H1 (cell line): ENCODE measurements at regions not wholly inside any gene's neighbourhood (a gene's known extent, or its start where the extent isn't known, plus 50 kb on each side); places are given as distances from the start of the nearest gene placed in this dataset.

Experiments
- CTCF ChIA-PET: fragments of 300-600 bp; sonication (Branson Sonifier 250); formaldehyde crosslinking; loops from one replicate; lab custom pipeline; 2021; ENCODE audit not compliant: partially characterized antibody; lab: Charles Lee
- POLR2A ChIA-PET: fragments of 300-600 bp; sonication (Branson Sonifier 250); formaldehyde crosslinking; loops from one replicate; lab custom pipeline; 2021; ENCODE audit warnings: inconsistent platforms; ENCODE audit not compliant: partially characterized antibody; lab: Charles Lee
- DNase-seq, 2 experiments: peaks; one replicate each; pipeline versions ENCODE4 v3.0.0 to v3.0.0-alpha.2; 2010 to 2022; ENCODE audit warnings: low spot score in 2 of 2, low read depth in 1 of 2, mixed read lengths in 1 of 2
- FAIRE-seq: peaks from 2 replicates; lab custom pipeline; 2011; peaks lifted over from hg19 to GRCh38; lab: Jason Lieb, UNC
- H2AFZ ChIP-seq: 2 replicates; pipeline ENCODE4 v1.8.1; 2012; ENCODE audit warnings: low read length, inconsistent platforms
- H2AK5ac ChIP-seq: 2 replicates; pipeline ENCODE4 v1.6.1; 2013; ENCODE audit warnings: low read depth, low read length
- H2BK120ac ChIP-seq: replicated peaks from 2 replicates; pipeline ENCODE3; 2013; ENCODE audit warnings: low read depth, low read length, inconsistent platforms
- H2BK12ac ChIP-seq: 2 replicates; pipeline ENCODE4 v1.6.1; 2013; ENCODE audit warnings: low read depth, low read length
- H2BK15ac ChIP-seq: 2 replicates; pipeline ENCODE4 v1.6.1; 2013; ENCODE audit warnings: low read length
- H2BK20ac ChIP-seq: 2 replicates; pipeline ENCODE4 v1.6.1; 2013; ENCODE audit warnings: low read length
- H2BK5ac ChIP-seq: 2 replicates; pipeline ENCODE4 v1.6.1; 2013; ENCODE audit warnings: low read depth, low read length
- H3K14ac ChIP-seq: 2 replicates; pipeline ENCODE4 v1.6.1; 2013; ENCODE audit warnings: inconsistent platforms; ENCODE audit not compliant: insufficient read length
- H3K18ac ChIP-seq: 2 replicates; pipeline ENCODE4 v1.6.1; 2013; ENCODE audit warnings: low read length; ENCODE audit errors: extremely low read depth
- H3K23ac ChIP-seq: 2 replicates; pipeline ENCODE4 v1.6.1; 2013; ENCODE audit warnings: inconsistent platforms; ENCODE audit not compliant: insufficient read length
- H3K23me2 ChIP-seq: 2 replicates; pipeline ENCODE4 v1.6.1; 2013; ENCODE audit warnings: low read depth, low read length
- H3K27ac ChIP-seq: 2 replicates; pipeline ENCODE4 v1.6.1; 2011; ENCODE audit warnings: low read depth, low read length, inconsistent platforms
- H3K27me3 ChIP-seq, 4 experiments: replicated peaks in 1 of 4; 1 replicate in 1 of 4; 2 replicates in 3 of 4; pipeline versions ENCODE4 v1.6.1 to v1.8.1; 2011 to 2013; ENCODE audit warnings: low read length in 3 of 4, mild to moderate bottlenecking in 3 of 4, inconsistent platforms in 2 of 4, mixed read lengths in 2 of 4, moderate library complexity in 1 of 4; ENCODE audit not compliant: control insufficient read depth in 3 of 4, insufficient read depth in 3 of 4; ENCODE audit errors: extremely low read depth in 1 of 4
- H3K36me3 ChIP-seq, 4 experiments: 2 replicates each; pipeline versions ENCODE4 v1.6.1 to v1.8.1; 2011 to 2013; ENCODE audit warnings: mild to moderate bottlenecking in 4 of 4, low read length in 3 of 4, moderate library complexity in 2 of 4, control low read depth in 1 of 4, inconsistent platforms in 1 of 4; ENCODE audit not compliant: insufficient read depth in 4 of 4, control insufficient read depth in 2 of 4
- H3K4ac ChIP-seq: replicated peaks from 2 replicates; pipeline ENCODE3; 2013; ENCODE audit warnings: low read length, low read depth, mixed read lengths, inconsistent platforms; ENCODE audit not compliant: insufficient read length
- H3K4me1 ChIP-seq, 4 experiments: replicated peaks in 1 of 4; 1 replicate in 1 of 4; 2 replicates in 3 of 4; pipeline versions ENCODE4 v1.6.1 to v1.8.1; 2011 to 2013; ENCODE audit warnings: low read length in 3 of 4, inconsistent platforms in 2 of 4, mixed read lengths in 1 of 4; ENCODE audit not compliant: insufficient read depth in 4 of 4, control insufficient read depth in 3 of 4
- H3K4me2 ChIP-seq, 2 experiments: 2 replicates each; pipeline versions ENCODE4 v1.6.1 to v1.8.1; 2011 to 2013; ENCODE audit warnings: low read depth in 2 of 2, low read length in 2 of 2, control low read depth in 1 of 2, inconsistent platforms in 1 of 2, mild to moderate bottlenecking in 1 of 2; ENCODE audit not compliant: insufficient read depth in 1 of 2
- H3K4me3 ChIP-seq, 4 experiments: fragments of 200-600, 300-600 bp in 1 of 4; sonication (generic), shearing (Covaris generic), sonication (Bioruptor Twin) in 1 of 4; 2 replicates each; pipeline versions ENCODE4 v1.5.1 to v1.8.1; 2011 to 2016; ENCODE audit warnings: low read length in 4 of 4, low read depth in 3 of 4, control low read depth in 2 of 4, inconsistent platforms in 2 of 4, mild to moderate bottlenecking in 2 of 4, mixed read lengths in 1 of 4, moderate library complexity in 1 of 4; ENCODE audit not compliant: insufficient read depth in 2 of 4; ENCODE audit errors: extremely low read depth in 1 of 4
- H3K56ac ChIP-seq: replicated peaks from 2 replicates; pipeline ENCODE3; 2013; ENCODE audit warnings: low read depth, mild to moderate bottlenecking, mixed read lengths, low read length, inconsistent platforms; ENCODE audit not compliant: insufficient read length
- H3K79me1 ChIP-seq: 2 replicates; pipeline ENCODE4 v1.6.1; 2013; ENCODE audit warnings: low read depth, low read length, control low read depth
- H3K79me2 ChIP-seq, 2 experiments: 2 replicates each; pipeline versions ENCODE4 v1.6.1 to v1.8.1; 2012 to 2013; ENCODE audit warnings: low read length in 2 of 2, mild to moderate bottlenecking in 2 of 2, inconsistent platforms in 1 of 2; ENCODE audit not compliant: insufficient read depth in 2 of 2, control insufficient read depth in 1 of 2
- H3K9ac ChIP-seq, 4 experiments: replicated peaks in 1 of 4; 1 replicate in 1 of 4; 2 replicates in 3 of 4; pipeline versions ENCODE4 v1.6.1 to v1.8.1; 2011 to 2013; ENCODE audit warnings: low read depth in 3 of 4, low read length in 3 of 4, control low read depth in 2 of 4, mild to moderate bottlenecking in 2 of 4, moderate library complexity in 2 of 4, inconsistent platforms in 1 of 4; ENCODE audit errors: extremely low read depth in 1 of 4
- H3K9me3 ChIP-seq, 2 experiments: 2 replicates each; pipeline versions ENCODE4 v1.6.1 to v1.8.1; 2012 to 2013; ENCODE audit warnings: mild to moderate bottlenecking in 2 of 2, moderate library complexity in 2 of 2, control low read depth in 1 of 2, inconsistent platforms in 1 of 2, low read depth in 1 of 2, low read length in 1 of 2, mixed read lengths in 1 of 2; ENCODE audit not compliant: insufficient read depth in 2 of 2
- H4K20me1 ChIP-seq, 2 experiments: replicated peaks in 1 of 2; 2 replicates each; pipeline versions ENCODE3 to v1.8.1; 2011 to 2013; ENCODE audit warnings: inconsistent platforms in 2 of 2, low read length in 2 of 2, mild to moderate bottlenecking in 1 of 2; ENCODE audit not compliant: insufficient read depth in 2 of 2, control insufficient read depth in 1 of 2
- H4K5ac ChIP-seq: 2 replicates; pipeline ENCODE4 v1.6.1; 2013; ENCODE audit warnings: low read length, low read depth, mixed read lengths, inconsistent platforms; ENCODE audit not compliant: insufficient read length
- H4K8ac ChIP-seq: 2 replicates; pipeline ENCODE4 v1.8.0; 2013; ENCODE audit warnings: mild to moderate bottlenecking, moderate library complexity, low read length, inconsistent platforms; ENCODE audit not compliant: insufficient read depth; ENCODE audit errors: extremely low read depth
- H4K91ac ChIP-seq: replicated peaks from 2 replicates; pipeline ENCODE3; 2013; ENCODE audit warnings: low read length, mixed read lengths, inconsistent platforms; ENCODE audit not compliant: insufficient read length
- SIRT6 ChIP-seq: IDR thresholded peaks from one replicate; pipeline ENCODE4 v1.7.1; 2012; ENCODE audit warnings: low read length, inconsistent platforms
- SIX5 ChIP-seq: IDR thresholded peaks from 2 replicates; pipeline ENCODE4 v1.6.1; 2011; ENCODE audit warnings: mild to moderate bottlenecking, low read depth, low read length
- WGBS, 2 experiments: shearing (Covaris generic) in 1 of 2; methylation state at CpG; one replicate each; pipeline versions ENCODE4 v1.1.6 to v1.1.7; 2013 to 2015; ENCODE audit warnings: low lambda C conversion rate in 2 of 2, mixed read lengths in 2 of 2, inconsistent platforms in 1 of 2, low coverage in 1 of 2, missing lambda C conversion rate in 1 of 2; ENCODE audit not compliant: insufficient replicate concordance in 2 of 2, insufficient coverage in 1 of 2, insufficient read length in 1 of 2; ENCODE audit errors: extremely low coverage in 1 of 2, missing lambda C conversion rate in 1 of 2; 5-methylcytosine and 5-hydroxymethylcytosine counted together

GRCh38 chr14:98262566-98262965 lies 1009.4 kb downstream of the BCL11B start:
- no peak overlapping the region for H2AFZ ChIP-seq
- peaks cover 3% of the 10 kb centered on the region; the same call in 1 of the 2 replicates for H3K23me2 ChIP-seq
- H3K18ac ChIP-seq: no peak overlapping the region
- H3K9me3 ChIP-seq: no peaks in the 10 kb centered on the region
- no peak overlapping the region for H3K56ac ChIP-seq
- H4K91ac ChIP-seq: no peak overlapping the region
- no peak overlapping the region for H2BK15ac ChIP-seq
- H3K14ac ChIP-seq: no peak overlapping the region
- DNase-seq: no peak
- H3K27me3 ChIP-seq: no peaks in the 10 kb centered on the region
- no peaks in the 10 kb centered on the region for H3K36me3 ChIP-seq
- H4K8ac ChIP-seq: no peak overlapping the region
- no peak overlapping the region for H3K9ac ChIP-seq
- no peaks in the 10 kb centered on the region for H3K79me2 ChIP-seq
- no peak overlapping the region for H4K5ac ChIP-seq
- TF ChIP-seq SIRT6: no peak
- no peak for TF ChIP-seq SIX5
- H3K27ac ChIP-seq: no peak overlapping the region
- WGBS, 2 experiments: 98% methylated on average over 5 of the region's 5 CpGs; no CpG with 5 or more reads in 1 of the 2 experiments
- H3K4me1 ChIP-seq: no peaks in the 10 kb centered on the region
- FAIRE-seq: no peak
- H3K23ac ChIP-seq: no peak overlapping the region
- H3K4me3 ChIP-seq: no peak overlapping the region
- no peak overlapping the region for H2BK5ac ChIP-seq
- H3K4me2 ChIP-seq: no peak overlapping the region
- no peak overlapping the region for H2BK120ac ChIP-seq
- H4K20me1 ChIP-seq: no peaks in the 10 kb centered on the region
- H2AK5ac ChIP-seq: no peak overlapping the region
- H2BK20ac ChIP-seq: no peak overlapping the region
- no peak overlapping the region for H2BK12ac ChIP-seq
- ChIA-PET POLR2A (no interaction called here), CTCF (interaction anchor here (1.2 kb wide), 1 partner anchor 10 kb away, joined by 3 read pairs; no protein-coding TSS in a partner anchor)
- H3K4ac ChIP-seq: no peak overlapping the region
- no peaks in the 10 kb centered on the region for H3K79me1 ChIP-seq
